IMR-90 (cell line): ENCODE measurements at regions not wholly inside any gene's neighbourhood (a gene's known extent, or its start where the extent isn't known, plus 50 kb on each side); places are given as distances from the start of the nearest gene placed in this dataset.

ENCODE experiments used
- ATAC-seq: fragments of 200-7000 bp; cut with Tn5 transposase; 2 replicates; pipeline ENCODE4 v1.9.1; 2020; ENCODE audit warnings: low read depth, mild to moderate bottlenecking, moderate library complexity
- BruUV-seq: library from RNA; stranded (reverse); fragments of 400-500 nt; replicated peaks from 2 replicates; lab custom pipeline; 2021; lab: Mats Ljungman, UMichigan
- CTCF ChIA-PET: fragments of 300-600 bp; formaldehyde crosslinking; extraction: SDS; loops from one replicate; lab custom pipeline; 2021; ENCODE audit warnings: antibody characterized with exemption; lab: Yijun Ruan, JAX
- POLR2A ChIA-PET: fragments of 300-600 bp; sonication (Branson Sonifier 250); formaldehyde crosslinking; loops from one replicate; lab custom pipeline; 2022; ENCODE audit warnings: antibody characterized with exemption; ENCODE audit not compliant: unreplicated experiment; lab: Charles Lee
- DNase-seq: peaks from one replicate; pipeline ENCODE4 v3.0.0; 2013
- H2AFZ ChIP-seq: replicated peaks from 2 replicates; pipeline ENCODE3; 2013; ENCODE audit warnings: low read length, mild to moderate bottlenecking; ENCODE audit not compliant: poor library complexity
- H2AK5ac ChIP-seq: 2 replicates; pipeline ENCODE4 v1.6.1; 2013; ENCODE audit warnings: low read depth, low read length, inconsistent platforms
- H2AK9ac ChIP-seq: replicated peaks from 2 replicates; pipeline ENCODE3; 2013; ENCODE audit warnings: mild to moderate bottlenecking, low read depth, low read length, moderate library complexity; ENCODE audit not compliant: poor library complexity
- H2BK120ac ChIP-seq: 2 replicates; pipeline ENCODE4 v1.6.1; 2013; ENCODE audit warnings: low read depth, low read length, inconsistent platforms
- H2BK15ac ChIP-seq: 3 replicates; pipeline ENCODE4 v1.6.1; 2013; ENCODE audit warnings: low read depth, low read length, inconsistent platforms
- H2BK20ac ChIP-seq: 2 replicates; pipeline ENCODE4 v1.6.1; 2013; ENCODE audit warnings: low read depth, mild to moderate bottlenecking, inconsistent platforms, low read length, moderate library complexity
- H2BK5ac ChIP-seq: 2 replicates; pipeline ENCODE4 v1.6.1; 2013; ENCODE audit warnings: mild to moderate bottlenecking, low read depth, low read length, inconsistent platforms; ENCODE audit not compliant: poor library complexity, severe bottlenecking
- H3K14ac ChIP-seq: replicated peaks from 2 replicates; pipeline ENCODE4 v1.6.1; 2013; ENCODE audit warnings: low read depth, low read length, inconsistent platforms
- H3K18ac ChIP-seq: 2 replicates; pipeline ENCODE4 v1.6.1; 2013; ENCODE audit warnings: low read depth, low read length, control low read depth
- H3K23ac ChIP-seq: 2 replicates; pipeline ENCODE4 v1.6.1; 2013; ENCODE audit warnings: low read depth, low read length, inconsistent platforms
- H3K27ac ChIP-seq: 2 replicates; pipeline ENCODE4 v1.5.1; 2013; ENCODE audit warnings: mild to moderate bottlenecking, control low read depth, low read length; ENCODE audit not compliant: insufficient read depth
- H3K27me3 ChIP-seq: 2 replicates; pipeline ENCODE4 v1.6.1; 2013; ENCODE audit warnings: low read length; ENCODE audit not compliant: control insufficient read depth, insufficient read depth
- H3K36me3 ChIP-seq: 2 replicates; pipeline ENCODE4 v1.6.1; 2013; ENCODE audit warnings: low read length, mixed read lengths; ENCODE audit not compliant: control insufficient read depth, insufficient read depth
- H3K4ac ChIP-seq: 2 replicates; pipeline ENCODE4 v1.6.1; 2013; ENCODE audit warnings: low read depth, low read length, inconsistent platforms
- H3K4me1 ChIP-seq: 2 replicates; pipeline ENCODE4 v1.6.1; 2013; ENCODE audit warnings: low read length, mixed read lengths; ENCODE audit not compliant: control insufficient read depth, insufficient read depth
- H3K4me2 ChIP-seq: 2 replicates; pipeline ENCODE4 v1.6.1; 2013; ENCODE audit warnings: low read depth, mild to moderate bottlenecking, control low read depth, low read length, moderate library complexity
- H3K4me3 ChIP-seq: 2 replicates; pipeline ENCODE4 v1.5.1; 2013; ENCODE audit warnings: low read depth, mild to moderate bottlenecking, control low read depth, low read length, moderate library complexity; ENCODE audit not compliant: insufficient read depth
- H3K56ac ChIP-seq: 2 replicates; pipeline ENCODE4 v1.6.1; 2013; ENCODE audit warnings: low read length, inconsistent platforms; ENCODE audit not compliant: insufficient read depth; ENCODE audit errors: extremely low read depth
- H3K79me1 ChIP-seq, 2 experiments: 2 replicates each; pipeline ENCODE4 v1.6.1; 2013; ENCODE audit warnings: low read length in 2 of 2, inconsistent platforms in 1 of 2, low read depth in 1 of 2
- H3K9ac ChIP-seq: 2 replicates; pipeline ENCODE4 v1.6.1; 2013; ENCODE audit warnings: low read depth, low read length, control low read depth
- H3K9me1 ChIP-seq: 2 replicates; pipeline ENCODE4 v1.6.1; 2013; ENCODE audit warnings: low read length, inconsistent platforms; ENCODE audit not compliant: insufficient read depth
- H3K9me3 ChIP-seq: 2 replicates; pipeline ENCODE4 v1.6.1; 2013; ENCODE audit warnings: low read length; ENCODE audit not compliant: control insufficient read depth, insufficient read depth
- H4K20me1 ChIP-seq: 2 replicates; pipeline ENCODE4 v1.6.1; 2013; ENCODE audit warnings: low read length, inconsistent platforms; ENCODE audit not compliant: insufficient read depth
- H4K5ac ChIP-seq: 2 replicates; pipeline ENCODE4 v1.6.1; 2013; ENCODE audit warnings: mild to moderate bottlenecking, low read depth, low read length, control low read depth
- H4K8ac ChIP-seq, 2 experiments: 2 replicates each; pipeline ENCODE4 v1.6.1; 2013; ENCODE audit warnings: low read depth in 2 of 2, low read length in 2 of 2, control low read depth in 1 of 2, inconsistent platforms in 1 of 2
- H4K91ac ChIP-seq: 2 replicates; pipeline ENCODE4 v1.6.1; 2013; ENCODE audit warnings: low read depth, low read length, inconsistent platforms; ENCODE audit not compliant: insufficient read depth
- BHLHE40 ChIP-seq: fragments of 150-350 bp; IDR thresholded peaks from 2 replicates; pipeline ENCODE4 v1.6.1; 2016; ENCODE audit warnings: mild to moderate bottlenecking, low read depth, low read length
- CEBPB ChIP-seq: IDR thresholded peaks from 2 replicates; pipeline ENCODE4 v1.6.1; 2012; ENCODE audit warnings: low read depth, low read length, improper control_type of control experiment
- CHD1 ChIP-seq: IDR thresholded peaks from 2 replicates; pipeline ENCODE4 v1.6.1; 2012; ENCODE audit warnings: low read depth, low read length, improper control_type of control experiment
- FOS ChIP-seq: fragments of 150-350 bp; IDR thresholded peaks from 2 replicates; pipeline ENCODE4 v1.6.1; 2016; ENCODE audit warnings: low read depth, low read length
- MAFK ChIP-seq: IDR thresholded peaks from 2 replicates; pipeline ENCODE4 v1.6.1; 2012; ENCODE audit warnings: low read depth, low read length, improper control_type of control experiment
- MAZ ChIP-seq: IDR thresholded peaks from 2 replicates; pipeline ENCODE4 v1.6.1; 2012; ENCODE audit warnings: low read depth, mild to moderate bottlenecking, low read length, improper control_type of control experiment, moderate library complexity, borderline replicate concordance
- MXI1 ChIP-seq: IDR thresholded peaks from 2 replicates; pipeline ENCODE4 v1.6.1; 2012; ENCODE audit warnings: low read depth, mild to moderate bottlenecking, low read length, moderate library complexity, borderline replicate concordance
- NFE2L2 ChIP-seq: fragments of 150-350 bp; IDR thresholded peaks from 2 replicates; pipeline ENCODE4 v1.6.1; 2016; ENCODE audit warnings: low read depth, mild to moderate bottlenecking, low read length
- POLR2A ChIP-seq: IDR thresholded peaks from 2 replicates; pipeline ENCODE4 v1.6.1; 2012; ENCODE audit warnings: mild to moderate bottlenecking, low read depth, low read length
- RAD21 ChIP-seq: IDR thresholded peaks from 2 replicates; pipeline ENCODE4 v1.6.1; 2012; ENCODE audit warnings: low read length, improper control_type of control experiment
- RCOR1 ChIP-seq: IDR thresholded peaks from 2 replicates; pipeline ENCODE4 v1.6.1; 2012; ENCODE audit warnings: mild to moderate bottlenecking, low read length, improper control_type of control experiment; ENCODE audit not compliant: insufficient replicate concordance
- SMC3 ChIP-seq: fragments of 150-350 bp; IDR thresholded peaks from 2 replicates; pipeline ENCODE4 v1.6.1; 2016; ENCODE audit warnings: low read depth, mild to moderate bottlenecking, antibody characterized with exemption, low read length, moderate library complexity
- WGBS, 2 experiments: methylation state at CpG; one replicate each; pipeline versions ENCODE4 v1.1.5 to v1.1.7; 2013; ENCODE audit warnings: missing lambda C conversion rate in 2 of 2; ENCODE audit not compliant: insufficient read length in 1 of 2; ENCODE audit errors: extremely low coverage in 2 of 2; 5-methylcytosine and 5-hydroxymethylcytosine counted together
- dilution Hi-C: fragments of 300-500 bp; cut with HindIII; formaldehyde crosslinking; loops from one replicate; pipeline ENCODE4 v1.14.3; 2018; ENCODE audit warnings: low sequenced_read_pairs; ENCODE audit not compliant: unreplicated experiment
- in situ Hi-C: fragments of 300-500 bp; cut with MboI; formaldehyde crosslinking; loops from 3 replicates; pipeline ENCODE4 v1.14.3; 2019; ENCODE audit warnings: low sequenced_read_pairs, inconsistent platforms, mixed read lengths
- intact Hi-C: fragments of 100-400 bp; cut with micrococcal nuclease; formaldehyde crosslinking; loops from 2 replicates; pipeline ENCODE4 v1.10.0; 2022
- TF ChIP-seq, protein P1 (sequence below): fragments of 150-350 bp; IDR thresholded peaks from 2 replicates; pipeline ENCODE4 v1.6.1; 2017; ENCODE audit warnings: mild to moderate bottlenecking, antibody characterized with exemption, low read length, low read depth
- TF ChIP-seq, protein P2 (sequence below): conservative IDR thresholded peaks from 2 replicates; pipeline ENCODE4 v1.5.1; 2012; ENCODE audit warnings: mild to moderate bottlenecking, low read depth, low read length, improper control_type of control experiment

DNA sequence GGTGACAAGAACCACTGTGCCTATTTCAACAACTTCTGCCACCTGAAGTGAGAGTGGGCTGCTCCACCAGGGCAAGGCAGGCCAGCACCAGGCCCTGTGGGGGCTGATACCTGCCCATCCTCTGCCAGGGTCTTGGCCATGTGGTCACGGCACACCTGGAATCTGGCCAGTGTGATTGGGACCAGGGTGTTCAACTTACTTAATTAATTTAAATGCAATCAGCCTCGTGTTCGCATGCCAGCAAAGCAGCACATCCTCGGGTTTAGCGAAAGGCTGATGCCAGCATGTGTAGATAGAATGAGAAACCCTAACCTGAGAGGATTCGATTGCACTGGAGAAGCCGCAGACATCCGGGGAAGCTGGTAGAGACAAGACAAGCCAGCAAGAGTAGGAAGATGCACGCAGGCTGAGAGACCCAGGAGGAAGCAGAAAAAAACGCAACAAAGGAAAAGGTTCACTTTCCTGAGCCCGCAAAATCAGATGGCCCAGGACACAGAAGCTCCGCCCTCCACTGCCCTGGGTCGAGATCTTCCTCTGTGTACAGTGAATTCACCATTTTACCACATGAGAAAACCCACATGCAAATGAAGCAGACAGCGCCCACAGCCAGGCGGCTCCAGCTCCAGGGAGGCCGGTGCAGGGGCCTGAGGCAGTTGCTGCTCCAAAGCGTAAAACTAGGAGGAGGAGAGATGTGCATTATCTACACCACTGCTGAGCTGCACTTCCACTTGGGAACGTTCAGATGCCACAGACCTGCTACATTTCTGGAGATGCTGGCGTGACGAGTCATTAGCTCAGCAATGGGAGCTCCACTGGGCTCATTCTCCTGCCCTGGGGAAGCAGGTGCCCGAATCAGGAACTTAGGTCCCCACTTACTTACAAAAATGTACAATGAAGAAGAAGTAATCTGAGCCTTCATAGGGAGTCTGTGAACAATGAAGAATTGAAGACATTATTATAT, 92.1 kb downstream of the TMEM18 start:
- Histone ChIP-seq H4K5ac (no peak overlapping the region), H2AK9ac (no peak overlapping the region), H3K4me1 (no peaks in the 10 kb centered on the region), H3K4me3 (no peak overlapping the region), H2BK20ac (no peak overlapping the region), H3K23ac (no peak overlapping the region), H4K20me1 (no peaks in the 10 kb centered on the region), H3K4me2 (no peak overlapping the region), H2AK5ac (no peak overlapping the region), H2AFZ (no peak overlapping the region), H2BK15ac (no peak overlapping the region), H3K79me1 (no peaks in the 10 kb centered on the region), H3K56ac (no peak overlapping the region), H3K9ac (no peak overlapping the region), H4K91ac (no peak overlapping the region), H3K14ac (no peak overlapping the region), H3K18ac (no peak overlapping the region), H4K8ac (no peak overlapping the region), H3K9me3 (peaks cover 45% of the 10 kb centered on the region), H3K36me3 (no peaks in the 10 kb centered on the region), H2BK5ac (no peak overlapping the region), H3K9me1 (no peaks in the 10 kb centered on the region), H3K4ac (no peak overlapping the region), H3K27me3 (no peaks in the 10 kb centered on the region), H2BK120ac (no peak overlapping the region), H3K27ac (no peak overlapping the region)
- intact Hi-C loops, result no loop called here
- POLR2A ChIA-PET, result no interaction called here
- WGBS, 2 experiments, result 37% methylated on average over 2 of the region's 21 CpGs; no CpG with 5 or more reads in 1 of the 2 experiments
- no TSS peak for BruUV-seq
- dilution Hi-C loops, result no loop called here
- no peak for DNase-seq
- in situ Hi-C loops, result no loop called here
- ATAC-seq, result no peak
- CTCF ChIA-PET, result no interaction called here
- TF ChIP-seq FOS (no peak), MXI1 (no peak), NFE2L2 (no peak), POLR2A (no peak), BHLHE40 (no peak), CHD1 (no peak), SMC3 (no peak), RCOR1 (no peak), RAD21 (no peak), MAZ (no peak), MAFK (no peak), CEBPB (no peak)
- TF ChIP-seq, protein P1, sequence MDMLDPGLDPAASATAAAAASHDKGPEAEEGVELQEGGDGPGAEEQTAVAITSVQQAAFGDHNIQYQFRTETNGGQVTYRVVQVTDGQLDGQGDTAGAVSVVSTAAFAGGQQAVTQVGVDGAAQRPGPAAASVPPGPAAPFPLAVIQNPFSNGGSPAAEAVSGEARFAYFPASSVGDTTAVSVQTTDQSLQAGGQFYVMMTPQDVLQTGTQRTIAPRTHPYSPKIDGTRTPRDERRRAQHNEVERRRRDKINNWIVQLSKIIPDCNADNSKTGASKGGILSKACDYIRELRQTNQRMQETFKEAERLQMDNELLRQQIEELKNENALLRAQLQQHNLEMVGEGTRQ, result no peak
- TF ChIP-seq, protein P2, sequence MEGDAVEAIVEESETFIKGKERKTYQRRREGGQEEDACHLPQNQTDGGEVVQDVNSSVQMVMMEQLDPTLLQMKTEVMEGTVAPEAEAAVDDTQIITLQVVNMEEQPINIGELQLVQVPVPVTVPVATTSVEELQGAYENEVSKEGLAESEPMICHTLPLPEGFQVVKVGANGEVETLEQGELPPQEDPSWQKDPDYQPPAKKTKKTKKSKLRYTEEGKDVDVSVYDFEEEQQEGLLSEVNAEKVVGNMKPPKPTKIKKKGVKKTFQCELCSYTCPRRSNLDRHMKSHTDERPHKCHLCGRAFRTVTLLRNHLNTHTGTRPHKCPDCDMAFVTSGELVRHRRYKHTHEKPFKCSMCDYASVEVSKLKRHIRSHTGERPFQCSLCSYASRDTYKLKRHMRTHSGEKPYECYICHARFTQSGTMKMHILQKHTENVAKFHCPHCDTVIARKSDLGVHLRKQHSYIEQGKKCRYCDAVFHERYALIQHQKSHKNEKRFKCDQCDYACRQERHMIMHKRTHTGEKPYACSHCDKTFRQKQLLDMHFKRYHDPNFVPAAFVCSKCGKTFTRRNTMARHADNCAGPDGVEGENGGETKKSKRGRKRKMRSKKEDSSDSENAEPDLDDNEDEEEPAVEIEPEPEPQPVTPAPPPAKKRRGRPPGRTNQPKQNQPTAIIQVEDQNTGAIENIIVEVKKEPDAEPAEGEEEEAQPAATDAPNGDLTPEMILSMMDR, result no peak
